Testis (tissue), 2 donors: ENCODE measurements at regions not wholly inside any gene's neighbourhood (a gene's known extent, or its start where the extent isn't known, plus 50 kb on each side); places are given as distances from the start of the nearest gene placed in this dataset.
"Not testable (repeated sequence)": the region's sequence is repeated elsewhere in the genome, so short reads cannot be mapped to it uniquely, and the experiment has no call there.

Source experiments
- DNase-seq: peaks from one replicate; pipeline ENCODE4 v3.0.0-alpha.2; 2019
- H3K27ac ChIP-seq, 2 donors: fragments of 200-600 bp; sonication (generic); one replicate each; pipeline ENCODE4 v1.5.1; 2019
- H3K27me3 ChIP-seq: fragments of 200-600 bp; sonication (generic); one replicate; pipeline ENCODE4 v1.5.1; 2019
- H3K36me3 ChIP-seq: fragments of 200-600 bp; sonication (generic); one replicate; pipeline ENCODE4 v1.5.1; 2017; ENCODE audit warnings: low read depth; ENCODE audit errors: missing control alignments
- H3K4me1 ChIP-seq: fragments of 200-600 bp; sonication (generic); one replicate; pipeline ENCODE4 v1.5.1; 2019
- H3K4me3 ChIP-seq, 2 donors: fragments of 200-600 bp; sonication (generic); one replicate each; pipeline ENCODE4 v1.5.1; 2017 to 2019
- H3K9me3 ChIP-seq: fragments of 200-600 bp; sonication (generic); one replicate; pipeline ENCODE4 v1.5.1; 2017
- CTCF ChIP-seq, 3 experiments: fragments of 450-650 bp in 2 of 3; fragments of 200-600 bp in 1 of 3; sonication (generic) in 1 of 3; IDR thresholded peaks; one replicate each; pipeline ENCODE4 v1.5.1; 2016 to 2019; ENCODE audit warnings: antibody characterized with exemption in 3 of 3, mild to moderate bottlenecking in 2 of 3, moderate library complexity in 1 of 3
- POLR2A ChIP-seq: fragments of 450-650 bp; IDR thresholded peaks from one replicate; pipeline ENCODE4 v1.6.1; 2017; ENCODE audit warnings: antibody characterized with exemption, mild to moderate bottlenecking, moderate library complexity
- WGBS, 2 donors: methylation state at CpG; one replicate each; pipeline ENCODE4 v1.1.5; 2018; 5-methylcytosine and 5-hydroxymethylcytosine counted together
- intact Hi-C: fragments of 100-400 bp; cut with DNase I; formaldehyde crosslinking; loops from one replicate; pipeline ENCODE4 v1.15.1; 2023; ENCODE audit warnings: low total_unique reads

GRCh38 chrX:31014474-31014873, 57.4 kb downstream of the FTHL17 start:
- H3K4me3 ChIP-seq, intact Hi-C loops, H3K9me3 ChIP-seq, H3K4me1 ChIP-seq, H3K27me3 ChIP-seq, H3K36me3 ChIP-seq, H3K27ac ChIP-seq: not testable (repeated sequence)
- peak; percentile 17 for DNase-seq
- 62 to 74% methylated on average over 6 to 11 of the region's 11 CpGs for WGBS, 2 donors

DNA sequence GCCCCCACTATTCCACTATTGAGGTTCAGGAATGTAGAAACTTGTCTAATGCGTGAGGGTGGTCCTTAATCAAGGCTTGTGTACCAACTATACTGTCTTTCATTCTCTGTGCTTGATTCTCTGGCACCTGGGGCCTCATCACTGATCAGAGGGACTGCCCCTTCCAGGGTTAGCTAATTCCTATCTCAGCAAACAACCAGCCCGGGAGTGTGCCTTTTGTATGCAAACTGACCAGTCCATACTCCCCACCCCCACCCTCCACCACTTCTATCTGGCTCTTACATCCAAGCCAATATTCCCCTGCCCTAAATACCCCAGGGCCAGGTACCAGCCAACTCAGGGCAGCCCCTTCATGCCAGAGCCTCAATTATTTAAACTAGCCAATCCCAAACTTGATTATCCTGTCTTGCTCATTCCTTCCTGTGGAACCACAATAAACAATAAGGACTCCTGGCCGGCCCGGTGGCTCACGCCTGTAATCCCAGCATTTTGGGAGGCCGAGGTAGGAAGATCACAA, 59.3 kb downstream of the FTHL17 start:
- H3K27me3 ChIP-seq = no peaks in the 10 kb centered on the region
- no peak overlapping the region for H3K27ac ChIP-seq
- DNase-seq = no peak
- intact Hi-C loops = no loop called here
- no peaks in the 10 kb centered on the region for H3K9me3 ChIP-seq
- no peaks in the 10 kb centered on the region for H3K4me1 ChIP-seq
- H3K4me3 ChIP-seq = no peak overlapping the region
- no peaks in the 10 kb centered on the region for H3K36me3 ChIP-seq
- WGBS, 2 donors = 84 to 89% methylated on average over 5 to 6 of the region's 6 CpGs
- no peak for TF ChIP-seq CTCF (IDR thresholded peaks at IDR 0.05)
- TF ChIP-seq POLR2A = no peak

DNA sequence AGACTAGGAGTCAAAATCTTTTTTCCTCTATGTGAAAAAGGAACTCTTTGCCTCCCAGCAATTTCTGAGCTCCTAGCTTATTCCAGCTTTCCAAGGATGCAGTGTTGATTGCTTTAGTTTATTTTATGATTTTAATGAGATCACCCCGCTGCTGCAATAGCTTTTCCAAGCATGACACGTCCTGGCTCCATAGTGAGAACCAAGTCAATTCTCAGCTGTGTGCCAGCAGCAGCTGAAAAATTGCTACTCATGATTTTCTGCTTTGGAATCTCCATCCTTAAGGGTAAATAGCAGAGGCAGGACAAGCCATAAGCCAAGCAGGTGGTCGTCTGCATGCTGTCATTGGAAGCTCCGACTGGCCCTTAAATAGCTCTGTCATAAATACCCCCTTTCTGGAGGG, 64.5 kb downstream of the FTHL17 start:
- TF ChIP-seq CTCF (IDR thresholded peaks at IDR 0.05) (no peak), POLR2A (no peak)
- H3K36me3 ChIP-seq = no peaks in the 10 kb centered on the region
- H3K9me3 ChIP-seq = no peaks in the 10 kb centered on the region
- no peak overlapping the region for H3K27ac ChIP-seq
- WGBS, 2 donors = 69 to 70% methylated on average over 4 of the region's 4 CpGs
- no peaks in the 10 kb centered on the region for H3K27me3 ChIP-seq
- intact Hi-C loops = no loop called here
- DNase-seq = no peak
- H3K4me1 ChIP-seq = no peaks in the 10 kb centered on the region
- H3K4me3 ChIP-seq = no peak overlapping the region

DNA sequence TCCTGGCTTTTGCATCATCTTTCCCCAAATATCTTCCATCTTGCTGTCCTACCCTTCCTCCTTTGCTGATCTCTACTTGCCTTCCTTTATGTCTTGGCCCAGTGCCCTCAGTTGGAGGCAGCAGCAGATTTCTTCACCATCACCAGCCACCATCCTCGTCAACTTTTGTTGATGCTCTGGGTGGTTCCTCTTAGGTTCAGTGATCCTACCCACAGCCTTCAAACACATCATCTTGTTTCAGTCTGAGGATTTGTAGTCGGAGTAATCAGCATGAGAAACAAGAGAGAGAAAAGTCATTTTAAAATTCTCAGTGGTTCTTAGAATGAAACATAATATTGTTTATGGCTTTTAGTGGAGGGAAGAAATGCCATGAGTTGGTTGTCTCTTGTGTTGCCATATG, 65.8 kb downstream of the FTHL17 start:
- no peak for TF ChIP-seq CTCF (IDR thresholded peaks at IDR 0.05)
- no peak for TF ChIP-seq POLR2A
- no peaks in the 10 kb centered on the region for H3K9me3 ChIP-seq
- H3K4me1 ChIP-seq = no peaks in the 10 kb centered on the region
- no peaks in the 10 kb centered on the region for H3K27me3 ChIP-seq
- no peak overlapping the region for H3K27ac ChIP-seq
- intact Hi-C loops = no loop called here
- no peak overlapping the region for H3K4me3 ChIP-seq
- DNase-seq = no peak
- no peaks in the 10 kb centered on the region for H3K36me3 ChIP-seq
- 83 to 100% methylated on average over 2 of the region's 2 CpGs for WGBS, 2 donors

DNA sequence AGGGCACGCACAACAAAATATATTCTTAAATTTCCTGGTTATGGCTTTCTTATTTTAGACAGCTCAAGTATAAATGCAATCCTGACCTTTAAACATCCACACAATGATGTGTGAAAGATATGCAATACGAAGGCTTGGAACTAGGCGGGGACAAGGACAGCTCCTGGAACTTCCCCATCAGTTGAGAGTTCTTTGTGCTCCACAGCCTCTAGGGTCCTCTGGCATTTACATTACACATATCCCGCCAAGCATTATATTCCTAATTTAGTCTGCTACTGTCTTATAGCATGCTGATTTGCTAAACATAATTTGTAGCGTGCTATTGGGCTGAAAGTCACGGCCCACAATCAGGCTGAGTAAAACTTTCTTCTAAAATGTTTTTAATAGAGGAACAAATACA, 74.4 kb downstream of the FTHL17 start:
- Histone ChIP-seq H3K4me1 (no peaks in the 10 kb centered on the region), H3K9me3 (no peaks in the 10 kb centered on the region), H3K27me3 (no peaks in the 10 kb centered on the region), H3K36me3 (no peaks in the 10 kb centered on the region), H3K27ac (no peak overlapping the region), H3K4me3 (no peak overlapping the region)
- intact Hi-C loops = no loop called here
- 49 to 60% methylated on average over 6 of the region's 6 CpGs for WGBS, 2 donors
- TF ChIP-seq CTCF (IDR thresholded peaks at IDR 0.05) (no peak), POLR2A (no peak)
- no peak for DNase-seq
